Trophoblast cell (in vitro differentiated cells and primary cell): ENCODE measurements at regions not wholly inside any gene's neighbourhood (a gene's known extent, or its start where the extent isn't known, plus 50 kb on each side); places are given as distances from the start of the nearest gene placed in this dataset.

ENCODE experiments used
- DNase-seq, 2 donors: peaks; one replicate each; pipeline ENCODE4 v3.0.0-alpha.2; 2016
- H2AFZ ChIP-seq: 2 replicates; pipeline ENCODE4 v1.6.1; 2013; ENCODE audit warnings: low read length, moderate library complexity, mild to moderate bottlenecking; ENCODE audit not compliant: insufficient read depth, poor library complexity
- H2AK5ac ChIP-seq: 2 replicates; pipeline ENCODE4 v1.6.1; 2013; ENCODE audit warnings: mild to moderate bottlenecking, low read length
- H2BK120ac ChIP-seq: 2 replicates; pipeline ENCODE4 v1.6.1; 2013; ENCODE audit warnings: low read length, mild to moderate bottlenecking, moderate library complexity; ENCODE audit not compliant: insufficient read depth, poor library complexity
- H2BK12ac ChIP-seq: 2 replicates; pipeline ENCODE4 v1.6.1; 2013; ENCODE audit warnings: mild to moderate bottlenecking, low read length, moderate library complexity
- H2BK5ac ChIP-seq: 2 replicates; pipeline ENCODE4 v1.6.1; 2013; ENCODE audit warnings: low read length, low read depth, moderate library complexity, mild to moderate bottlenecking; ENCODE audit not compliant: poor library complexity
- H3K14ac ChIP-seq: 2 replicates; pipeline ENCODE4 v1.6.1; 2013; ENCODE audit warnings: mild to moderate bottlenecking, low read length
- H3K18ac ChIP-seq: 2 replicates; pipeline ENCODE4 v1.6.1; 2013; ENCODE audit warnings: mild to moderate bottlenecking, low read length
- H3K23ac ChIP-seq: 2 replicates; pipeline ENCODE4 v1.6.1; 2013; ENCODE audit warnings: low read length
- H3K27ac ChIP-seq: 2 replicates; pipeline ENCODE4 v1.5.1; 2013; ENCODE audit warnings: low read depth, mild to moderate bottlenecking, inconsistent platforms, low read length, moderate library complexity
- H3K27me3 ChIP-seq: 2 replicates; pipeline ENCODE4 v1.6.1; 2013; ENCODE audit warnings: inconsistent platforms, mild to moderate bottlenecking, low read length, moderate library complexity; ENCODE audit not compliant: insufficient read depth
- H3K36me3 ChIP-seq, 2 experiments: 1 replicate in 1 of 2; 2 replicates in 1 of 2; pipeline ENCODE4 v1.6.1; 2013; ENCODE audit warnings: low read length in 2 of 2, mild to moderate bottlenecking in 2 of 2, moderate library complexity in 1 of 2; ENCODE audit not compliant: insufficient read depth in 2 of 2, control insufficient read depth in 1 of 2
- H3K4ac ChIP-seq: 2 replicates; pipeline ENCODE4 v1.6.1; 2013; ENCODE audit warnings: low read depth, mild to moderate bottlenecking, low read length, moderate library complexity
- H3K4me1 ChIP-seq, 2 experiments: 1 replicate in 1 of 2; 2 replicates in 1 of 2; pipeline ENCODE4 v1.6.1; 2013; ENCODE audit warnings: low read length in 2 of 2, mild to moderate bottlenecking in 2 of 2, moderate library complexity in 1 of 2; ENCODE audit not compliant: insufficient read depth in 2 of 2, control insufficient read depth in 1 of 2
- H3K4me2 ChIP-seq: 2 replicates; pipeline ENCODE4 v1.6.1; 2013; ENCODE audit warnings: inconsistent platforms, mild to moderate bottlenecking, low read length, moderate library complexity
- H3K4me3 ChIP-seq: 2 replicates; pipeline ENCODE4 v1.5.1; 2013; ENCODE audit warnings: mild to moderate bottlenecking, low read depth, low read length, inconsistent platforms
- H3K79me1 ChIP-seq: one replicate; pipeline ENCODE4 v1.6.1; 2013; ENCODE audit warnings: low read length
- H3K79me2 ChIP-seq: 2 replicates; pipeline ENCODE4 v1.6.1; 2013; ENCODE audit warnings: low read length, mild to moderate bottlenecking; ENCODE audit not compliant: control insufficient read depth, insufficient read depth, poor library complexity
- H3K9ac ChIP-seq: 2 replicates; pipeline ENCODE4 v1.6.1; 2013; ENCODE audit warnings: mild to moderate bottlenecking, low read length
- H3K9me3 ChIP-seq: 2 replicates; pipeline ENCODE4 v1.6.1; 2013; ENCODE audit warnings: low read depth, mild to moderate bottlenecking, control low read depth, inconsistent platforms, low read length; ENCODE audit not compliant: insufficient read depth
- H4K12ac ChIP-seq: 2 replicates; pipeline ENCODE4 v1.6.1; 2013; ENCODE audit warnings: low read depth, mild to moderate bottlenecking, low read length, moderate library complexity
- H4K8ac ChIP-seq: 2 replicates; pipeline ENCODE4 v1.6.1; 2013; ENCODE audit warnings: low read depth, mild to moderate bottlenecking, low read length, moderate library complexity
- H4K91ac ChIP-seq: one replicate; pipeline ENCODE4 v1.6.1; 2013; ENCODE audit warnings: low read depth, mild to moderate bottlenecking, low read length, moderate library complexity
- WGBS: extraction: QIAGEN DNeasy Blood & Tissue Kit; methylation state at CpG from one replicate; pipeline ENCODE4 v1.1.7; 2013; ENCODE audit warnings: missing lambda C conversion rate; ENCODE audit not compliant: insufficient read length, insufficient coverage; ENCODE audit errors: extremely low coverage; 5-methylcytosine and 5-hydroxymethylcytosine counted together

GRCh38 chr9:85130764-85131163 lies 461.2 kb downstream of the NTRK2 start:
- Histone ChIP-seq H2AFZ (no peak overlapping the region), H3K36me3 (no peaks in the 10 kb centered on the region), H3K9ac (no peak overlapping the region), H3K18ac (no peak overlapping the region), H2BK120ac (no peak overlapping the region), H4K8ac (no peak overlapping the region), H4K12ac (no peak overlapping the region), H3K4me1 (no peaks in the 10 kb centered on the region), H2BK5ac (no peak overlapping the region), H3K27ac (no peak overlapping the region), H2BK12ac (no peak overlapping the region), H3K27me3 (no peaks in the 10 kb centered on the region), H3K4me3 (no peak overlapping the region), H3K4ac (no peak overlapping the region), H4K91ac (no peak overlapping the region), H3K79me2 (no peaks in the 10 kb centered on the region), H3K23ac (no peak overlapping the region), H3K14ac (no peak overlapping the region), H3K79me1 (no peaks in the 10 kb centered on the region), H3K4me2 (no peak overlapping the region), H3K9me3 (no peaks in the 10 kb centered on the region), H2AK5ac (no peak overlapping the region)
- no peak for DNase-seq
- WGBS, result 100% methylated on average over 1 of the region's 3 CpGs

GRCh38 chr9:85130260-85130659 lies 460.7 kb downstream of the NTRK2 start:
- Histone ChIP-seq H3K79me1 (no peaks in the 10 kb centered on the region), H4K12ac (no peak overlapping the region), H3K9me3 (no peaks in the 10 kb centered on the region), H3K4me3 (no peak overlapping the region), H3K14ac (no peak overlapping the region), H4K91ac (no peak overlapping the region), H3K4ac (no peak overlapping the region), H2BK120ac (no peak overlapping the region), H2AFZ (no peak overlapping the region), H3K4me2 (no peak overlapping the region), H2BK12ac (no peak overlapping the region), H3K36me3 (no peaks in the 10 kb centered on the region), H3K18ac (no peak overlapping the region), H2AK5ac (no peak overlapping the region), H3K79me2 (no peaks in the 10 kb centered on the region), H3K23ac (no peak overlapping the region), H4K8ac (no peak overlapping the region), H3K27ac (no peak overlapping the region), H3K27me3 (no peaks in the 10 kb centered on the region), H3K4me1 (no peaks in the 10 kb centered on the region), H2BK5ac (no peak overlapping the region), H3K9ac (no peak overlapping the region)
- DNase-seq, result no peak
- no CpG with 5 or more reads among the region's 2 CpGs for WGBS

- no peak overlapping the region for H4K91ac ChIP-seq
- H3K27ac ChIP-seq, result no peak overlapping the region
Measured at GRCh38 chr9:85129514-85129913, 460.0 kb downstream of the NTRK2 start.

GRCh38 chr9:85118990-85119755 lies 449.6 kb downstream of the NTRK2 start:
- Histone ChIP-seq H3K14ac (no peak overlapping the region), H3K4me3 (no peak overlapping the region)
- WGBS, result no CpG with 5 or more reads among the region's 1 CpG

More at GRCh38 chr9:85129514-85129913, 460.0 kb downstream of the NTRK2 start:
- Histone ChIP-seq H2BK5ac (no peak overlapping the region), H3K79me1 (no peaks in the 10 kb centered on the region), H3K9ac (no peak overlapping the region), H2AFZ (no peak overlapping the region), H3K9me3 (no peaks in the 10 kb centered on the region), H3K27me3 (no peaks in the 10 kb centered on the region), H3K23ac (no peak overlapping the region), H4K12ac (no peak overlapping the region), H3K4me3 (no peak overlapping the region), H3K4me1 (no peaks in the 10 kb centered on the region), H3K36me3 (no peaks in the 10 kb centered on the region), H3K4me2 (no peak overlapping the region), H2BK120ac (no peak overlapping the region), H3K79me2 (no peaks in the 10 kb centered on the region), H4K8ac (no peak overlapping the region), H3K18ac (no peak overlapping the region), H3K14ac (no peak overlapping the region), H2BK12ac (no peak overlapping the region), H3K4ac (no peak overlapping the region), H2AK5ac (no peak overlapping the region)
- DNase-seq, result no peak
- WGBS, result no CpG with 5 or more reads among the region's 2 CpGs

More at GRCh38 chr9:85118990-85119755, 449.6 kb downstream of the NTRK2 start:
- DNase-seq, result no peak
- no peak overlapping the region for H2BK12ac ChIP-seq
- H2BK120ac ChIP-seq, result no peak overlapping the region
- no peak overlapping the region for H3K27ac ChIP-seq
- no peak overlapping the region for H4K91ac ChIP-seq
- no peak overlapping the region for H3K4me2 ChIP-seq
- H4K8ac ChIP-seq, result no peak overlapping the region
- H3K79me2 ChIP-seq, result no peaks in the 10 kb centered on the region
- H2AK5ac ChIP-seq, result no peak overlapping the region
- no peak overlapping the region for H3K18ac ChIP-seq
- H3K27me3 ChIP-seq, result no peaks in the 10 kb centered on the region
- no peak overlapping the region for H3K9ac ChIP-seq
- no peaks in the 10 kb centered on the region for H3K36me3 ChIP-seq
- H3K4me1 ChIP-seq, result no peaks in the 10 kb centered on the region
- no peak overlapping the region for H3K23ac ChIP-seq
- no peak overlapping the region for H3K4ac ChIP-seq
- H3K79me1 ChIP-seq, result no peaks in the 10 kb centered on the region
- no peak overlapping the region for H2AFZ ChIP-seq
- H3K9me3 ChIP-seq, result no peaks in the 10 kb centered on the region
- no peak overlapping the region for H4K12ac ChIP-seq
- H2BK5ac ChIP-seq, result no peak overlapping the region
